ENCODE measurements at regions not wholly inside any gene's neighbourhood (a gene's known extent, or its start where the extent isn't known, plus 50 kb on each side); places are given as distances from the start of the nearest gene placed in this dataset.

DNA sequence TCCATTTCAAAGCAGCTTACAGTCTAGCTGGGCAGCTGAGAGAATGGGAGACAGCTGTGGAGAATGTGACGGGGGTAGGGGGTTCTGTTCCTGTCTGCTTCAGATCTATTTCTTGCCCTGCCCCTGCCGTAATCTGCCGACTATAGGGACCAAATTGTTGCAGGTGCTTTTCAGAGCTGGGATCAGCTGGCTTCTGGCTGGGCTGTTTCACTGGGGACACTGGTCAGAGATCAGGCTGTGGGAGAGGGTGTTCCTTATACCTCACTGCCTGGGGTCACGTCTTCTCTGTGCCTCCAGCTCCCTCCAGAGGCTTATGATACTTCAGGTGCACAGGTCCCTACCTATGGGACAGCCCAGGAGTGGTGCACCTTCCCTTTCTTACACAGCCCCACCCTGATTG lies 514.9 kb upstream of the GOT2 start:
- no peak for DNase-seq

DNA sequence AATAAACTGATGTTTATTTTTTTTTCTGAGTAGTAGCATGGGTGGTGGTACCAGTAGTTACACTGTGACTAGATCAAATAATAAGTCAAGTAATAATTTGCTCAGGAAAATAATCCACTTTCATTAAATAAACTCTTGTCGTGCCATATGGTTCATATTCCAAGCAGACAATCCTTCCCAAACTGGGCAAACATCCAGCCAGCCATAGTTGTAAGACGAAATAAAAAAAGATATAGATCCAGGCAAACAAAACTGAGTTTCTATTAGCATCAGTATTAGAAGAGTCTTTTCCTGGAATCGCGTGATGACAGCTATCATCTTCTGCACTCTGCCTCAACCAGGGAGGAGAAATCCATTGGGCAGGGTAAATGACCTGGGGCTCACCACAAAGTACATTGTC lies 508.4 kb upstream of the GOT2 start:
- DNase-seq = no peak

DNA sequence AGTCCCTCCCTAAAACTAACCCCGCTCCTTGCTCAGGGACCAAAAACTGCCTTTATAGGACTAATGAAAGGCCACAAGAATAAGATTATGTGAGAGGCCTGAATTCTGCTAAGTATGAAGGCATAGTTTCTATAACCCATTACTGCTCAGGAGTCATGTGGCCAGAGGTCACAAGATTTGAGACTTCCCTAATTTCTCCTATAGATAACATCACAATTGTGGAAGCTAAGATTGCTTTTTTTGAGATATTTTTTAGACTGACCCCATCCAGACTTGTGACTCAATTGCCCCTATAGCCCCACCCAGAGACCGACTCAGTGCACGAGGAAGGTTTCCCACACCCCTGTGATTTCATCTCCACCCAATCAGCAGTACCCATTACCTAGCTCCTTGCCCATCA lies 504.1 kb upstream of the GOT2 start:
- no peak for DNase-seq

DNA sequence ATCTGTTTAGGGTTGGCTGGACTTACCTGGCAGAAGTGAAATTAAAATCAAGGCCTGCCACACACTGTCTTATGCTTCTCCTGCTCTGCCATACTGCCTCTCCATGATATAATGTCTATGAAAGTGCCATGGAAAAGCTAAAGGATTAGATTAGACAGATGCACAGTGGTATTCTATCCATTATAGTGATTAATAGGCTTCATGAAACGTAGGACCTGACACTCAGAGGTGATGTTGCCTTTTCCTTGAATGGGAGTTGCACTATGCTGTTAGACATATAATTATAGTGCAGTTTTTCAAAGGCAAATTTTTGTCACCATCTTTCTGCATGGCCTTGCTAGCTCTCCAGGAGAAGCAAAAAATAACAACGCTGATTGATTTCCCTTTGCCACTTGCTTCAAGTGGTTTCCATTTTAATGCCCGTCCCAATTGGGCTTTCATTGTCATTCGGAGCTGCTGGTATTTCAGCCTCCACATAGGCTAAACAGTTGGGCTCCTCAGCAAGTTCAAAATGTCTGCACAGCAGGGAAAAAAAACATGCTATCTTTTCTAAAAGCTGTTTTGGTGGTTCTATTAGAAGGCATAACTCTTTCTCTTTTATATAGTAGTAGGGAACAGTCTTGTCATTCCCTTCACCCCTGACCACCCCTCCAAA lies 502.8 kb upstream of the GOT2 start:
- no peak for DNase-seq

DNA sequence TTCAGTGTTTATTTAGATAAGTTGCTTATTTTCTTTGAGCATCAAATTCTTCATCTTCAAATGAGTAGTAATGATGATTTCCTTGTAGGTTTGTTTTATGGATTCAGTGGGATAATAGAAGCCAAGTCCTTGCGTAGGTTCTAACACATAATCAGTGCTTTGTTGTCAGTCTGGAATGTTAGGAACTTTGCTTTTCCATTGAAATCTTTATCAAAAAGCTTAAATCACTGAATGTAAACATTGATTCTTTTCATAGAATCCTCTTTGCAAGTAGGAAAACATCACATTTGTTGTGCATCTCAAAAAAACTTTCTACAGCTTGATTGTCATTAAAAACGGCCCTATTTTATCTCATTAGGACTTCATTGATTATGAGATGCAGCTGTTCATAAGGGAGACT lies 490.3 kb upstream of the GOT2 start:
- DNase-seq = no peak

DNA sequence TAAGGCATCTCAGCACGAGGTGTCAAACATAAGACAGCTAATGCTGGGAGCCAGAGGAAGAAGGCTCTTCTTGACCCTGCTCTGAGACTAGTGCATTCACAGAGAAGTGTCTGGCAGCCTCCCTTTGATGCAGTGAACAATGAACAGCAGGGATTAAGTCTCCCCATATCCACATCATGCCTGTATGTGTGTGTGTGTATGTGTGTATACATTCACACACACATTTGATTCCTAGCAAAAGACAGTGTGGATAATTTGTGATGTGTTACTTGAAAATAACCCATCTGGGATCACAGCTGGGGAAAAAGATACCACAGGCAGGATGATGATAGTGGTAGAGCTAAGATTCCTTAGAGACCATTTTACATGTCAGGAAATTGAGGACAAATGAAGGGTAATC lies 485.9 kb upstream of the GOT2 start:
- no peak for DNase-seq

DNA sequence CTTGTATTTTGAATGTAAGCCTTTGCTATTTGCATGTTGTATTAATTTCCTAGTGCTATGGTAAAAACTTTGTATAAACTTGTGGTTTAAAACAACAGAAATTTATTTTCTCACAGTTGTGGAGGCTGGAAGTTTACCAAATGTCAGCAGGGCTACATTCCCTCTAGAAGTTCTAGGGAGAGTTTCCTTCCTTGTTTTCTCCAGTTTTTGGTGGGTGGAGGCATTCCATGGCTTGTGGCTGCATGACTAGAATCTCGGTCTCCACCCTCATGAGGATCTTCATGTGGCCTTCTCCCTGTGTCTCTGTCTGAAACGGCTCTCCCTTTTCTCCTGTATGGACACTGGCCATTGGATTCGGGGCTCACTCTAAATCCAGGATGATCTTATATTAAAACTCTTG lies 482.2 kb upstream of the GOT2 start:
- DNase-seq = no peak

DNA sequence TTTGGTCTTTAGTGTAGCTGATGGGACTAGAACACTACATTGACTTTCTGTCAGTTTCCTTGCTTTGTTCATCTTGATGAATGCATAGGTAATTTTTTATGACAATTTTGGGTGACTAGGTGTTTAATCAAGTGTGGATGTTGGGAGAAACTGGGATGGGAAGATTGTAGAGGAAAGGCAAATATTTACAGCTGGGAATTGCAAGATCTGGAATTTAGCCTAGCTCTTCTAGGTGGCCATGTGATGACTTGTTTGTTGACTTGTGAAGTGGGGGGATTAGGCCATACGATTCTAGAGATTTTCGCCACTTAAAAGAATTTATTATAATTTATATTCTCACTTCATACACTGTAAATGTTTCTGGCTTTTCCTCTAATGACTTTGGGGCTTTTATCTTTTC lies 480.3 kb upstream of the GOT2 start:
- no peak for DNase-seq

DNA sequence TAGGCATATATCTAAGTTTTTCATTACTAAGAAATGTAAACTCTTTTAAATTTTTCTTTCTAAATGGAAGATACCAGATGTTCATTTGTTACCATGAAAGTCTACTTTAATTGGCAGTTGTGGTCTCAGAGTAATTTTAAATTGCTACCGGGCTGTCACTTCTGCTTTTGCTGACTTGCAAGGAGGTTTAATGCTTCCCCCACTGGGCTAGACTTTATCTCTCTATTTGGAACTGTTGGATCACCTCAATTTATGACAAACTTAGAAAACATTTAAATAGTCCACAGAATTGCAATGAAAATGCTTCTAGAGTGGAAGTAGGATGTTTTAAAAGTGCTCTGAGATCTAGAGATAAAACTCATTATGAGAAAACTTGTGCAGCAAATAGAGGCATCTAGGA lies 479.8 kb upstream of the GOT2 start:
- no peak for DNase-seq

DNA sequence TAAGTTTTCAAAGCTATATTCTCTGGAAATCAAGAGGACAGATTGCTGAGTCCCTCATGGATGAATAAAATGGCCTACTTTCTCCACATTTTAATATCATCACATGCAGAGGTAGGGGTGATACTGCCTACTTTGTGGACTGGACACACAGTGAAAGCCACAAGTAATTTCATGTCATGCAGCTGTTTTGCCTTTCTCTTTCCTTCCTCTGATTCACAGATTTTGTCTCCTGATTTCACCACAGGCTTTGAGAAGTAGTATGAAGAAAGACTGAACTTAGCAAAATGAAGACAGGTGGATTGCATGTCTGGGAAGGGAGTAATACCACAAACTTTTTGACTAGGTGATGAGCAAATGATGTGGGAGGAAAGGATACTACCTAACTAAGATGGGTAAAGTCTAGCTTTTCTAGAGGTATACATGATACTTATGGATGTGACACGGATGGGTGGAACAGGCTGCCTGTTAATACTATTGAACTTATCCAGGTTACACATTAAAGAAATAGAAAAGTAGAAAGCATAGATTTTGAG lies 478.4 kb upstream of the GOT2 start:
- DNase-seq = no peak

DNA sequence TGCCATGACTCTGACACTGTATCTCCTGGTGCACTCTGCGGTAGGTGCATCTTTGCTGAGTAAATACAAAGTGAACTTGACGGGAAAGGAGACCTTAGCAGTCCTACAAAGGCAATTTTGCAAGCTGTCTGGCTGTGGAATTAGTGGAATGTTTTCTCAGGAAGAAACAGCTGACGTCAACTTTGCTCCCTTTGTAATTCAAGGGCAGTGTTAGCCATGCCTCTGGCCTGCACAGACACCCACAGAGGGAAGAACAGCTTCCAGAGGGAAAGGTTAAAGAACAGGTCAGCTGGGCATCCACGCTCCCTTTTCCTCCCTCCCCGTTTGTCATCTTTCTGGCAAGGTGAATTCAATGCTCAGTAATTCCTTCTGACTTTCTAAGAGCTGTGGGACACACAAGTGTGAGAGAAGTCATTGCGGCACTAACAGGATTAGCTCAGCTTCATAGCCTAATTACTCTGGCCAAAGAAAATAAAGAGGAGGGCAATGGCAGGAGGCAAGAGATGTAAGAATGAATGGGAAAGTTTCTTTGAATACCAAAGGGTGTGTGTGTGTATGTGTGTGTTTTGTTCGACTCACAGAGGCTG lies 476.9 kb upstream of the GOT2 start:
- no peak for DNase-seq

DNA sequence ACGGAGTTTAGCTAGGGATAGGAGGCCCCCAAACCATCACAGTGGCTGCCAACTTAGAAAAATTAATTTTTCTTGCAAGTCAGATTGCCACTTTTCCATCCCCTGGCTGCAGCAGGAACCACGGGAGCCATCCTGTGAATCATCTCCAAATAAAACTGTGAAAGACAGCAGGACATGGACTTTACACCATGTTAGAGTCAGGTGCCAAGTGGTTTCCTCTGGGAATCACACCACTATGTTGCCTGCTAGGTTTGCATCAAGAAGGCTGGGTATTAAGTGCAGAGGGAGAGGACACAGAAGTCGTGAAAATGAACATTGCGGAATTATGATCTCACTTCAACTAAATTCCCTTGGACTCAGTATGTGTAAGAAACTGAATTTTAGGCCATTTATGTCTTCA lies 471.3 kb upstream of the GOT2 start:
- DNase-seq = no peak

DNA sequence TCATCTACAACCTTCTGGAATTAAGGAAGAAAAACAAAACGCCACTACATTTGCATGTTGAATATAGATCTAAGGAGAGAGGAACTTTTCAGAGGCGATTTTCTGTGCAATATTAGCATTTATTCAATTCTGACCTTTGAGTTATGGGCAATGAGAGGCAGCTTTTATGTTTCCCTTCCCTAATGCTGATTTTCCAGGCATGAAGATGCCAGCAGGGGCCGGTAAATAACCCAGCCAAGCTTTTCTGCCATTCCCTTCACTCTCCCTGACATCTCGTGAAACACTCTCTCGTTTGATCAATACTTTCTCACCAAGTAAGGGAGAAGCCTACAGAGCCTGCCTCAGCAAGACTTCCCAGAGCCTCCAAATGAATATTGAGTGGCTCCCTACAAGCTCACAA lies 470.5 kb upstream of the GOT2 start:
- no peak for DNase-seq

DNA sequence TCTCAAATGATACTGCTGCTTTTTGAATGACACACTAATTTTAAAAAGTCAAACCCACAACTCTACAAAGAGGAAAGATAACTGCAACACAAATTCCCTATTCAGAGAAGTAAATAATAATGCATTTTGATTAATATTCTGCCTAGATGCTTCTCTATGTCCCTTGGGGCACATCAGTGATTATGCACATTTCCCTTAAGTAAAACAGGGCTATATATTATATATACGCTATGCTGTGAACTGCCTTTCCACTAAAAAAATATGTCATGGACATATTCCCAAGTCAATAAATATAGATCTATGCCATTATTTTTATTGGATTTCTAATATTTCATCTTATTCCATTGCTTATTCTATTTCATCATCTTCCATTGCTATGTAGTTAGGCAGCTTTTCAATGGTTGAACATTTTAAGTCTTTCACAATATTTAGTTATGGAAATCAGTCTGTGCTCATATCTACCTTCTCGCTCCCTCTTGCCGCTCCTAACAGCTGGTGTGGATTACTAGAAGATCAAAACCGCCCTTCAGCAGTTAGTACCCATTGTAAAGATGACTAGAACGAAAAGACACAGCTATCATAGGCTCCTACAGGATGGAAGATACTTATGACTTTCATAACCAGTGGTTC lies 468.2 kb upstream of the GOT2 start:
- DNase-seq = no peak

DNA sequence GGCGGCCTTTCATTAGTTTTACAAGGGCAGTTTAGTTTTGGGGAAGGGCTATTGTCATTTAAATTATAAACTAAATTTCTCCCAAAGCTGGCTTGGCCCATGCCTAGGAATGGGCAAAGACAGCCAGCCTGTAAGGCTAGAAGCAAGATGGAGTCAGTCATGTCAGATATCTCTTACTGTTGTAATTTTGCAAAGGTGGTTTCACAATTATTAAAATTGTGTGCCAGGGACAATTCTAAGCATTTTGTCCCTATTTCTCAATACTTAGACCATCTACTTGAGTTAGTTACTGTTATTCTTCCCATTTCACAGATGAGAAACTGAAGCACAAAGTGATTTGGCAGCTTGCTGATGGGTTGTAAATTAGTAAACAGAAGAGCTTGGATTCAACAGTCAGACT lies 467.7 kb upstream of the GOT2 start:
- DNase-seq = no peak

DNA sequence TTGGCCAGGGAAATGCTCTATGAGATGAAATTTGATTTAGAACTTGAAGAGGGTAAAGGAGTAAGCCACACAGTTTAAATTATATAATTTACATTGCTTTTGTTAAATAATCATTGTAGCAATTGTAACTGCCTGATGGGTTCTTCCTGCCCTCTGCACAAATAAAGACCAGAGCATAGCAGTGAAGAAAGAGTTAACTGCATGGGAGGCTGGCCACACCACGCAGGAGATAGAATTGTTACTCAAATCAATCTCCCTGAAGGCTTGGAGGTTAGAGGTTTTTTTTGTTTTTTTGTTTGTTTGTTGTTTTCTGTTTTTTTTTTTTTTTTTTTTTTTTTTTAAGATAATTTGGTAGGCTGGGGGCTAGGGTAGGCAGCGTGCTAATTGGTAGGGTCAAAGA lies 467.0 kb upstream of the GOT2 start:
- DNase-seq = no peak

DNA sequence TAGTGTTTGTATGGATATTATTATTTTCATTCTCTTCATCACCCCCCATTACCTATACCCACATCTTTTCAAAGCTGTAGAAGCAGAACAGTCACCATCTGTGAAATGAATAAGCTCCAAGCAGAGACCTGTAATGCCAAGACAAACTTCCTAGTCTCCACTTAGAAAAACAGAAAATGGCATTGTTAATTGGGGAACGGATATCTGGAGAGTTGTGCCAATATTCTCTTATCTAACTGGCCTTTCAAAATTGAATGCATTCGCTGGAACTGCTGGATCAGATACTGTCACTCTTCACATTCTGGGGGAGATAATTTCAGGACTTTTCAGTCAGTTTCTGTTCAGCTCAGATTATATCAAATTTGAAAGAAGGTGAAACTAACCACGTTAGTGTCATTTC lies 464.4 kb upstream of the GOT2 start:
- no peak for DNase-seq

DNA sequence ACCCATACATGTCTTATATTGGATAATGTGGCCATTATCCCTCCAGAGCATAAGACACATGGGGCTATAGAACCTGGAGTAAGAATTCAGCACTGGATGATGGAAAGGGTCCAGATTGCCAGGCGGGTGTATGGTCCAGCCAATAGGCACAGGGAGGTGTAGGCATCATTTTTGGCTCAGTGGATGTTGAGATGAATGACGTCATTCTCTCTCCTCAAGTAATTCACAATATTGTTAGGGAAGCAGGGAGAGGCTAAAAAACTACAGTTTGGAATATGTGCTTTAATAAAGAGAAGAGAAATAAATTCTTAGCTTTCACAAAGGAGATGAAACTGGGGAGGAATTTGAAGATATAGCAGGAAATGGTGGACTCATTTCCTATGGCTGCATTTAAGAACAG lies 461.1 kb upstream of the GOT2 start:
- DNase-seq = no peak

DNA sequence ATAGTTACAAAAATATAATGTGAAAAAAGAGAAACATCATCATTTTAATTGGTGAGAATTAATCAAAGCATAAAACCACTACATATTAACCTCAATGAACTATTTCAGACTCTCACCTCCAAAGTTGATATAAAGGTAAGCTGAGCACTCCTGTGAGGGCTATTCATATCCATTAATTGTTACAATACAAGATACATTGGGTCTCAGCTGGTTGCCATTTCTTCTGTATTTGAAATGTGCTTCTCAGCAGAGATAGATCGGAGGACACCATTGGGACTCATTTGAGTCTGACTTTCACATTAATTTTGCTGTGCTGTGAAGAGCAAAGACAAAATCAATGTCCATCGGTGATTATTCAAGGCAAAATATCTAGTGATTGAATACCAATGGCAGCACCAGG lies 459.5 kb upstream of the GOT2 start:
- DNase-seq = no peak

DNA sequence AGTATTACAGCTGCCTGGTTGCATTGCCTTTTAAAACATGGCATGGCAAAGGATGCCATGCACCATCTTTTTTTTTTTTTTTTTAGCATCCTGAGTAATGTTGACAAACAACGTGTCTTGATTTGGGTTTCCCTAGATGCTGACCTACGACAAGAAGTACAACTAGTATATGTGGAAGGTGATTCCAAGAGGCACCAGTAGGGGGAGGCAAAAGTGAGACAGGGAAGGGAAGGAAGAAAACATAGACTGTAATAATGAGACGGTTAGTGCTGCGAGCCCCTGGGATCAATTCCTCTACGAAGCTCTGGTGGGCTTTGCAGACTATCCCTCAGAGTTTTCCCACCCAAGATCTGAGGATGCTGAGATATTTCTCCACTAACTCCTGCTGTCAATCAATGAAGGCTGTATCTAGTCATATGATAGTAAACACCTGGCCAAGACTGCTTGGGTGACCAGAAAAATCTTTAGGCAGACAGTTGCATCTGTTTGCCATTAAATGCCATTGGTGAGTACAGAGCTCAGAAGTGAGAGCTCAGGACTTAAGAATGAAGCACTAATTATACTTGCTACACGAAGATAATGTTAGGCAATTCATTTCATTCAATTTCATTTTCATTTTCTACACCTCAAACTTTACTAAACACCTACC lies 458.6 kb upstream of the GOT2 start:
- DNase-seq = no peak

DNA sequence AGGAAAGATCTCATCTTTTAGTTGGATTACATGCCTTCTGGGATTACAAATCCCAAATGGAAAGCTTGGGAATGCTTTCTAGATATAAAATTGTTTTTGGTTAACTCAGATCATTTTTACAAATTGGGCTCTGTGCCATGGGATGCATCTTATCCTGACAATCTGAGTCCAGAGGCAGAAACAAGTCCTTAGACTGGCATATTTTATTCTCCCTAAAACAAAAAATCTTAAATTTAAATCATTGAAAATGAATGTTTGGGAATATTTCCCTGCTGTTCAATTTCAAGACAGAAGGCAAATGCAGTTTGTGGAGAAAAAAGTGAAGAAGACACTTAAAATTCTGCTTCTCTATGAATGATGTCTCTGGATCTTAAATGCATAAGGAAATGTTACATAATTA lies 456.6 kb upstream of the GOT2 start:
- DNase-seq = no peak

DNA sequence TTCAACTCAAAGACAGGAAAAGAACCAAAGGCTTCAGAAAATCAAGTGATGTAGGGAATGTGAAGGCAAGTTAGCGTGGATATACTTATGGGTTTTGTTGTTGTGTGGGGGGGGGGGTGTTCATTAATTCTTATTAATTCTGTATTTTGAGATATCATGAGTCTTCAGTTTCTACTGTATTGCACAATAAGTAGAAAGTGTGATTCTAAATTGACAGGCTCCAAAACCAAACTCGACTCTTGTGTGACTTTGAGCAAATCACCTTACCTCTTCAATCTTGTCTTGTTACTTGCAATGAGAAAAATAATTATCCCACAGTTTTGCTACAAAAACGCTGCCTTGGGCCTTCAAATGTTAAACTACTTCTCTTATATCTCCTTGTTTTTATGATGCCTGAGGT lies 453.9 kb upstream of the GOT2 start:
- no peak for DNase-seq

DNA sequence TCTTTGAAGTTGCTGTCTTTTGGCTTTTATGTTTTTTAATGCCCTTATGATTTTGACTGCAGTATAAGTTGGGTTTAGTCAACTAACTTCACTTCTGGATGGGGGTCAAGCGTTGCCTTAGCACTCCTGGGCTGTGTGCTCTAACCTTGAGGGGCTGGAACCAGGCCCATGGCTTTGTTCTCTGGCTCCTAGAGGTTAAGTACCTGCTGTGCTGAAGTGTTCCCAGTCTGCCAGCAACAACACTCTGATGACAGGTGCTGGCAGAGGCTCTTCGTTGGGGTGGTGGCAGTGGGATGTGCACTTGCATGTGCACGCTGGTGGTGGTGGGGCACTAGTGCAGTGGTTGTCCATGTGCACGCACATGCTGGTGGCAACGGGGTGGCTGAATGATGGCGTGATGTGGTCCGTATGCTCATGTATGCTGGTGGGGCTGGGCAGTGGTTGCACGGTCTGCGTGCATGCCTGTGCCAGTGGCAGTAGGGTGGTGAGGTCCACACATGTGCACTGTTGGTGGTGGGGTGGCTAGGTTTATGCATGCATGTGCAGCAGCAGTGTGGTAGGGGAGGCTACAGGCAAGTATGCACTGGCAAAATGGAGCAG lies 447.8 kb upstream of the GOT2 start:
- no peak for DNase-seq

DNA sequence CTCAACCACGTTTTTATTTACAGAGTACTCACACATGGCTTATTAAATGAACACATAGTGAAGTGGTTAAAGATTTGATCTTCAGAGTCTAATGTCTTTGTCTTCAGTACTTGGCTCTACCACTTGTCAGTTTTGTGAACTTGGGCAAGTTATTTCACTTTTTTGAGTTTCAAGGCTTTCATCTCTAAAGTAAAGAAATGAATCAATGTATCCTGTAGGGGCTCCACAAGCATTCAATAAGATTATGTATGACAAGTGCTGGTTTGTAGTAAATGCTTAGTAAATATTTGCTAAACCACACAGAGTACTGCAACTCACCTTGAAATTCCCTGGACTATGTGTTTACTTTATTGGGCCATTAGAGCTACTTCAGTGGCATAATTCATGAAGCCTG lies 446.0 kb upstream of the GOT2 start:
- no peak for DNase-seq
